ENCODE measurements at regions not wholly inside any gene's neighbourhood (a gene's known extent, or its start where the extent isn't known, plus 50 kb on each side); places are given as distances from the start of the nearest gene placed in this dataset.

DNA sequence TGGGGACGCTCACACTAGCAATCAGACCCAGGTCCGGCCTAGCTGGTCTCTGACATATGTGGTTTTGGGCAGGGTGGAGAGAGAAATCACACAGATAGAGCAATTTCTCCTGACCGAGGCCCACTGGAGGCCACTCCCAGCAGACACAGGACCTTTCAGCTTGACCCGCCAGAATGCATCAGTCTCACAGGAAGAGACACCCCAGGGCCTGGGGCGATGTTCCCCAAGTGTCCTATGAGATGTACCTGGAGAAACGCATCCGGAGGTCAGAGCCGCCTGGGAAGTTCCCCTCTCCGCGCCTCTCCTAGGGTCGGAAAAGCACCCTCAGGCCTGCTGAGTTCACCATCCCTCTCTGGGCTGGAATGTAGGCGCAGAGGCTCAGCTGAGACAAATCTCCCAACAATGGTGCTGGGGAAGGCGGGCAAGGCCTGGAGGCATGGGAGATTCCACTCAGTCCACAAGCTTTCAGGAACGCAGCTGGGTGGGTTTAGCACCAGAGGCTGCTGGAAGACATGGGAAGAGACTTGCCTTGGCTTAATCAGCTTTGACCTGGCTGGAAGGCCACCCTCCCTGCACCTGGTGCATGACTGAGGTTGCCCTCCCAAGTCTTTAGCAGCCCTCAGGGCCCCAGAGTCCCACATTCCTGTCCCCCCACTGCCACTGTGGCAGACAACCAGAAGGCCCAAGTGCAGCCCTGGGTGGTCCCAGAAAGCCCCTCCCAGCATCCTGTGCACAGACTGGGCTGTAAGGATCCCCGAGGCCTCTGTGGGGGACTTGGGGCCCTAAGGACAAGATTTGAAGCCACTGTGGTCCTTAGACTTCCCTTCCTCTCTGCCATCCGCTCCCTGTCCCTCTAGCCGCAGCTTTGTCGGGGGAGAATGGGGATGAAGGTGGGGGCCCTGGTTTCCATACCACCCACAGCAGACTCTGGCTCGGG is 57.5 kb downstream of the RTL6 start:
- TF ChIP-seq, protein P1, sequence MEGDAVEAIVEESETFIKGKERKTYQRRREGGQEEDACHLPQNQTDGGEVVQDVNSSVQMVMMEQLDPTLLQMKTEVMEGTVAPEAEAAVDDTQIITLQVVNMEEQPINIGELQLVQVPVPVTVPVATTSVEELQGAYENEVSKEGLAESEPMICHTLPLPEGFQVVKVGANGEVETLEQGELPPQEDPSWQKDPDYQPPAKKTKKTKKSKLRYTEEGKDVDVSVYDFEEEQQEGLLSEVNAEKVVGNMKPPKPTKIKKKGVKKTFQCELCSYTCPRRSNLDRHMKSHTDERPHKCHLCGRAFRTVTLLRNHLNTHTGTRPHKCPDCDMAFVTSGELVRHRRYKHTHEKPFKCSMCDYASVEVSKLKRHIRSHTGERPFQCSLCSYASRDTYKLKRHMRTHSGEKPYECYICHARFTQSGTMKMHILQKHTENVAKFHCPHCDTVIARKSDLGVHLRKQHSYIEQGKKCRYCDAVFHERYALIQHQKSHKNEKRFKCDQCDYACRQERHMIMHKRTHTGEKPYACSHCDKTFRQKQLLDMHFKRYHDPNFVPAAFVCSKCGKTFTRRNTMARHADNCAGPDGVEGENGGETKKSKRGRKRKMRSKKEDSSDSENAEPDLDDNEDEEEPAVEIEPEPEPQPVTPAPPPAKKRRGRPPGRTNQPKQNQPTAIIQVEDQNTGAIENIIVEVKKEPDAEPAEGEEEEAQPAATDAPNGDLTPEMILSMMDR (IDR thresholded peaks at IDR 0.05 in 2 of 3, conservative IDR thresholded peaks at IDR 0.05 in 1 of 3; ENCODE audit: borderline replicate concordance in 1 of 3, insufficient read depth in 1 of 3, low read depth in 2 of 3, low read length in 2 of 3), result no peak
- TF ChIP-seq, protein P2, sequence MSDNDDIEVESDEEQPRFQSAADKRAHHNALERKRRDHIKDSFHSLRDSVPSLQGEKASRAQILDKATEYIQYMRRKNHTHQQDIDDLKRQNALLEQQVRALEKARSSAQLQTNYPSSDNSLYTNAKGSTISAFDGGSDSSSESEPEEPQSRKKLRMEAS (IDR thresholded peaks at IDR 0.05), result no peak
- no peak for TF ChIP-seq SRF (IDR thresholded peaks at IDR 0.05; ENCODE audit: low read depth)
- TF ChIP-seq, protein P3, sequence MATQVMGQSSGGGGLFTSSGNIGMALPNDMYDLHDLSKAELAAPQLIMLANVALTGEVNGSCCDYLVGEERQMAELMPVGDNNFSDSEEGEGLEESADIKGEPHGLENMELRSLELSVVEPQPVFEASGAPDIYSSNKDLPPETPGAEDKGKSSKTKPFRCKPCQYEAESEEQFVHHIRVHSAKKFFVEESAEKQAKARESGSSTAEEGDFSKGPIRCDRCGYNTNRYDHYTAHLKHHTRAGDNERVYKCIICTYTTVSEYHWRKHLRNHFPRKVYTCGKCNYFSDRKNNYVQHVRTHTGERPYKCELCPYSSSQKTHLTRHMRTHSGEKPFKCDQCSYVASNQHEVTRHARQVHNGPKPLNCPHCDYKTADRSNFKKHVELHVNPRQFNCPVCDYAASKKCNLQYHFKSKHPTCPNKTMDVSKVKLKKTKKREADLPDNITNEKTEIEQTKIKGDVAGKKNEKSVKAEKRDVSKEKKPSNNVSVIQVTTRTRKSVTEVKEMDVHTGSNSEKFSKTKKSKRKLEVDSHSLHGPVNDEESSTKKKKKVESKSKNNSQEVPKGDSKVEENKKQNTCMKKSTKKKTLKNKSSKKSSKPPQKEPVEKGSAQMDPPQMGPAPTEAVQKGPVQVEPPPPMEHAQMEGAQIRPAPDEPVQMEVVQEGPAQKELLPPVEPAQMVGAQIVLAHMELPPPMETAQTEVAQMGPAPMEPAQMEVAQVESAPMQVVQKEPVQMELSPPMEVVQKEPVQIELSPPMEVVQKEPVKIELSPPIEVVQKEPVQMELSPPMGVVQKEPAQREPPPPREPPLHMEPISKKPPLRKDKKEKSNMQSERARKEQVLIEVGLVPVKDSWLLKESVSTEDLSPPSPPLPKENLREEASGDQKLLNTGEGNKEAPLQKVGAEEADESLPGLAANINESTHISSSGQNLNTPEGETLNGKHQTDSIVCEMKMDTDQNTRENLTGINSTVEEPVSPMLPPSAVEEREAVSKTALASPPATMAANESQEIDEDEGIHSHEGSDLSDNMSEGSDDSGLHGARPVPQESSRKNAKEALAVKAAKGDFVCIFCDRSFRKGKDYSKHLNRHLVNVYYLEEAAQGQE (IDR thresholded peaks at IDR 0.05; ENCODE audit: low read depth), result no peak
- no peak for TF ChIP-seq POLR2AphosphoS5 (IDR thresholded peaks at IDR 0.05; ENCODE audit: low read depth, low read length)
- no peak for TF ChIP-seq ZFX (IDR thresholded peaks at IDR 0.05)

All from HCT116 (cell line).